ENCODE measurements at regions not wholly inside any gene's neighbourhood (a gene's known extent, or its start where the extent isn't known, plus 50 kb on each side); places are given as distances from the start of the nearest gene placed in this dataset.

- no peak for DNase-seq (ENCODE audit: low spot score)
- no peak overlapping the region for H3K4me3 ChIP-seq (ENCODE audit: low read depth in 1 of 3, low read length in 3 of 3)
- peaks cover 10 to 36% (median 26%) of the 10 kb centered on the region in 4 donors for H3K4me1 ChIP-seq (ENCODE audit: control insufficient read depth in 4 of 4, insufficient read depth in 4 of 4, low read length in 3 of 4)
- H3K27me3 ChIP-seq (ENCODE audit: control insufficient read depth in 4 of 4, insufficient read depth in 4 of 4, low read length in 3 of 4): no peaks in the 10 kb centered on the region
- no peak overlapping the region for H3K9ac ChIP-seq (ENCODE audit: low read depth in 1 of 2, low read length in 2 of 2)
- H3K9me3 ChIP-seq (ENCODE audit: control insufficient read depth in 4 of 4, low read length in 3 of 4): no peaks in the 10 kb centered on the region
- no peaks in the 10 kb centered on the region for H3K36me3 ChIP-seq (ENCODE audit: control insufficient read depth in 4 of 4, insufficient read depth in 3 of 4, low read depth in 1 of 4, low read length in 3 of 4)
- no peak overlapping the region for H3K27ac ChIP-seq (ENCODE audit: low read depth in 1 of 2, low read length in 2 of 2)
- 83% methylated on average over 10 of the region's 10 CpGs for WGBS
- no peak for TF ChIP-seq ZBTB33 (IDR thresholded peaks at IDR 0.05)
- TF ChIP-seq JUND (IDR thresholded peaks at IDR 0.05): no peak
- TF ChIP-seq MAX (IDR thresholded peaks at IDR 0.05): no peak
- TF ChIP-seq ATF3 (IDR thresholded peaks at IDR 0.05): no peak
- TF ChIP-seq YY1 (IDR thresholded peaks at IDR 0.05): no peak
- TF ChIP-seq TAF1 (conservative IDR thresholded peaks at IDR 0.05): no peak
- TF ChIP-seq SP1 (IDR thresholded peaks at IDR 0.05): no peak
- TF ChIP-seq FOXA1 (IDR thresholded peaks at IDR 0.05): no peak
- no peak for TF ChIP-seq REST (IDR thresholded peaks at IDR 0.05)
- TF ChIP-seq NR2F2 (IDR thresholded peaks at IDR 0.05): no peak
- no peak for TF ChIP-seq HNF4A (conservative IDR thresholded peaks at IDR 0.05)
- no peak for TF ChIP-seq CTCF (IDR thresholded peaks at IDR 0.05; ENCODE audit: low read depth, low read length, missing input control)
- no peak for TF ChIP-seq RAD21 (IDR thresholded peaks at IDR 0.05)
- TF ChIP-seq HNF4G (IDR thresholded peaks at IDR 0.05): no peak
- no peak for TF ChIP-seq GABPA (IDR thresholded peaks at IDR 0.05 in 1 of 2, conservative IDR thresholded peaks at IDR 0.05 in 1 of 2)
- no peak for TF ChIP-seq EGR1 (IDR thresholded peaks at IDR 0.05; ENCODE audit: low read depth in 2 of 2)
- no peak for TF ChIP-seq FOXA2 (IDR thresholded peaks at IDR 0.05)
- no peak for TF ChIP-seq RXRA (IDR thresholded peaks at IDR 0.05)
Observed at GRCh38 chr7:156378806-156379205, 261.8 kb upstream of the RNF32 start.
